ENCODE measurements at regions not wholly inside any gene's neighbourhood (a gene's known extent, or its start where the extent isn't known, plus 50 kb on each side); places are given as distances from the start of the nearest gene placed in this dataset.

DNA sequence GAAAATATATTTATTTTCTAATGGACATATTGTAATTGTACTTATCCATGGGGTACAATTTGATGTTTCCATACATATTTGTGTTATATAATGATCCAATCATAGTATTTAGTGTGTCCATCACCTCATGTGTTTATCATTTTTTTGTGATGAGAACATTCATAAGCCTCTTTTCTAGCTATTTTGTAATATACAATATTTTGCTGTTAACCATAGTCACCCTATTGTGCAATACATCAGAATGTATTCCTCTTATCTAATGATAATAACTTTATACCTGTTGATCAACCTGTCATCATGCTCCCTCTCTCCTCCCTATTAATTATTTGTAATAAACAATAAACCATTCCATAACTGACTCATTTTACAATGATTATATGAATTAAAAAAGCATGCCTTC lies 93.2 kb downstream of the ISL1 start:
- TF ChIP-seq, protein P1, sequence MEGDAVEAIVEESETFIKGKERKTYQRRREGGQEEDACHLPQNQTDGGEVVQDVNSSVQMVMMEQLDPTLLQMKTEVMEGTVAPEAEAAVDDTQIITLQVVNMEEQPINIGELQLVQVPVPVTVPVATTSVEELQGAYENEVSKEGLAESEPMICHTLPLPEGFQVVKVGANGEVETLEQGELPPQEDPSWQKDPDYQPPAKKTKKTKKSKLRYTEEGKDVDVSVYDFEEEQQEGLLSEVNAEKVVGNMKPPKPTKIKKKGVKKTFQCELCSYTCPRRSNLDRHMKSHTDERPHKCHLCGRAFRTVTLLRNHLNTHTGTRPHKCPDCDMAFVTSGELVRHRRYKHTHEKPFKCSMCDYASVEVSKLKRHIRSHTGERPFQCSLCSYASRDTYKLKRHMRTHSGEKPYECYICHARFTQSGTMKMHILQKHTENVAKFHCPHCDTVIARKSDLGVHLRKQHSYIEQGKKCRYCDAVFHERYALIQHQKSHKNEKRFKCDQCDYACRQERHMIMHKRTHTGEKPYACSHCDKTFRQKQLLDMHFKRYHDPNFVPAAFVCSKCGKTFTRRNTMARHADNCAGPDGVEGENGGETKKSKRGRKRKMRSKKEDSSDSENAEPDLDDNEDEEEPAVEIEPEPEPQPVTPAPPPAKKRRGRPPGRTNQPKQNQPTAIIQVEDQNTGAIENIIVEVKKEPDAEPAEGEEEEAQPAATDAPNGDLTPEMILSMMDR (IDR thresholded peaks at IDR 0.05; ENCODE audit: low read length): no peak
- TF ChIP-seq EZH2 (optimal IDR thresholded peaks at IDR 0.05; ENCODE audit: low read depth, low read length) (no peak), EZH2phosphoT487 (IDR thresholded peaks at IDR 0.05; ENCODE audit: low read length) (no peak)
